CD14-positive monocyte (primary cell): ENCODE measurements at regions not wholly inside any gene's neighbourhood (a gene's known extent, or its start where the extent isn't known, plus 50 kb on each side); places are given as distances from the start of the nearest gene placed in this dataset.

Source experiments
- DNase-seq, 3 donors: peaks; one replicate each; pipeline ENCODE4 v3.0.0-alpha.2; 2011 to 2022
- H2AFZ ChIP-seq: 2 replicates; pipeline ENCODE4 v1.6.0; 2012; ENCODE audit warnings: mild to moderate bottlenecking, low read depth, low read length, inconsistent platforms; ENCODE audit not compliant: insufficient read depth, poor library complexity, severe bottlenecking
- H3K27ac ChIP-seq, 2 donors: 1 replicate in 1 of 2; 2 replicates in 1 of 2; pipeline ENCODE4 v1.5.1; 2012 to 2013; ENCODE audit warnings: low read length in 2 of 2, control low read depth in 1 of 2, inconsistent platforms in 1 of 2, low read depth in 1 of 2, mild to moderate bottlenecking in 1 of 2
- H3K27me3 ChIP-seq, 2 donors: one replicate each; pipeline versions ENCODE4 v1.6.0 to v1.6.1; 2011 to 2013; ENCODE audit warnings: low read length in 2 of 2; ENCODE audit not compliant: control insufficient read depth in 2 of 2, insufficient read depth in 2 of 2
- H3K36me3 ChIP-seq, 2 donors: replicated peaks in 1 of 2; 1 replicate in 1 of 2; 2 replicates in 1 of 2; pipeline versions ENCODE4 v1.5.1 to v1.6.1; 2012 to 2013; ENCODE audit warnings: low read length in 2 of 2, control low read depth in 1 of 2, inconsistent platforms in 1 of 2, mild to moderate bottlenecking in 1 of 2; ENCODE audit not compliant: insufficient read depth in 2 of 2, control insufficient read depth in 1 of 2
- H3K4me1 ChIP-seq, 2 donors: 1 replicate in 1 of 2; 2 replicates in 1 of 2; pipeline versions ENCODE4 v1.5.1 to v1.6.1; 2012 to 2013; ENCODE audit warnings: low read length in 2 of 2, control low read depth in 1 of 2, inconsistent platforms in 1 of 2, mild to moderate bottlenecking in 1 of 2, moderate library complexity in 1 of 2; ENCODE audit not compliant: insufficient read depth in 2 of 2, control insufficient read depth in 1 of 2
- H3K4me2 ChIP-seq: replicated peaks from 2 replicates; pipeline ENCODE3; 2012; ENCODE audit warnings: low read length, moderate library complexity, mild to moderate bottlenecking; ENCODE audit not compliant: poor library complexity, severe bottlenecking; ENCODE audit errors: extremely low read depth
- H3K4me3 ChIP-seq, 3 experiments: fragments of 200-600 bp in 1 of 3; sonication (generic) in 1 of 3; replicated peaks in 1 of 3; 1 replicate in 2 of 3; 2 replicates in 1 of 3; pipeline ENCODE4 v1.5.1; 2011 to 2013; ENCODE audit warnings: low read length in 3 of 3, mild to moderate bottlenecking in 3 of 3, control low read depth in 2 of 3, low read depth in 2 of 3, inconsistent platforms in 1 of 3, moderate library complexity in 1 of 3
- H3K79me2 ChIP-seq: 2 replicates; pipeline ENCODE4 v1.6.0; 2012; ENCODE audit warnings: mild to moderate bottlenecking, control low read depth, inconsistent platforms, low read length, moderate library complexity; ENCODE audit not compliant: insufficient read depth
- H3K9ac ChIP-seq: 2 replicates; pipeline ENCODE4 v1.6.0; 2017; ENCODE audit warnings: low read length, mild to moderate bottlenecking; ENCODE audit not compliant: insufficient read depth, poor library complexity, severe bottlenecking
- H3K9me3 ChIP-seq, 2 donors: replicated peaks in 1 of 2; 1 replicate in 1 of 2; 2 replicates in 1 of 2; pipeline versions ENCODE4 v1.5.1 to v1.6.1; 2012 to 2013; ENCODE audit warnings: low read length in 2 of 2, control low read depth in 1 of 2; ENCODE audit not compliant: control insufficient read depth in 1 of 2, insufficient read depth in 1 of 2
- H4K20me1 ChIP-seq: 2 replicates; pipeline ENCODE4 v1.6.0; 2012; ENCODE audit warnings: mild to moderate bottlenecking, low read length, control low read depth, moderate library complexity; ENCODE audit not compliant: insufficient read depth
- H3K27ac Mint-ChIP-seq, 7 donors: one replicate each; pipeline ENCODE4 v1.8.0; 2020; ENCODE audit warnings: mild to moderate bottlenecking in 7 of 7, mixed read lengths in 7 of 7, moderate library complexity in 6 of 7, inconsistent platforms in 2 of 7
- H3K27me3 Mint-ChIP-seq, 3 donors: one replicate each; pipeline ENCODE4 v1.8.0; 2021 to 2022; ENCODE audit warnings: low read depth in 3 of 3, mild to moderate bottlenecking in 3 of 3, mixed read lengths in 3 of 3, moderate library complexity in 3 of 3, inconsistent platforms in 1 of 3
- H3K36me3 Mint-ChIP-seq, 2 donors: one replicate each; pipeline ENCODE4 v1.8.0; 2020; ENCODE audit warnings: mixed read lengths in 2 of 2, inconsistent platforms in 1 of 2, mild to moderate bottlenecking in 1 of 2
- H3K4me1 Mint-ChIP-seq: one replicate; pipeline ENCODE4 v1.8.0; 2020; ENCODE audit warnings: mild to moderate bottlenecking, mixed read lengths
- H3K4me3 Mint-ChIP-seq, 2 donors: one replicate each; pipeline ENCODE4 v1.8.0; 2020; ENCODE audit warnings: mild to moderate bottlenecking in 2 of 2, mixed read lengths in 2 of 2, moderate library complexity in 1 of 2
- H3K9me3 Mint-ChIP-seq, 7 donors: one replicate each; pipeline ENCODE4 v1.8.0; 2020 to 2022; ENCODE audit warnings: mixed read lengths in 7 of 7, mild to moderate bottlenecking in 6 of 7, moderate library complexity in 6 of 7, inconsistent platforms in 2 of 7
- CTCF ChIP-seq: fragments of 200-600 bp; IDR thresholded peaks from one replicate; pipeline ENCODE4 v1.8.0; 2022; ENCODE audit warnings: antibody characterized with exemption, mild to moderate bottlenecking
- WGBS: methylation state at CpG from one replicate; pipeline ENCODE4 v1.1.5; 2013; ENCODE audit warnings: missing lambda C conversion rate; ENCODE audit not compliant: insufficient coverage; 5-methylcytosine and 5-hydroxymethylcytosine counted together
- intact Hi-C, 2 donors: fragments of 100-400 bp; cut with micrococcal nuclease; formaldehyde crosslinking; loops; one replicate each; pipeline versions ENCODE4 v1.15.0 to v1.15.1; 2023

DNA sequence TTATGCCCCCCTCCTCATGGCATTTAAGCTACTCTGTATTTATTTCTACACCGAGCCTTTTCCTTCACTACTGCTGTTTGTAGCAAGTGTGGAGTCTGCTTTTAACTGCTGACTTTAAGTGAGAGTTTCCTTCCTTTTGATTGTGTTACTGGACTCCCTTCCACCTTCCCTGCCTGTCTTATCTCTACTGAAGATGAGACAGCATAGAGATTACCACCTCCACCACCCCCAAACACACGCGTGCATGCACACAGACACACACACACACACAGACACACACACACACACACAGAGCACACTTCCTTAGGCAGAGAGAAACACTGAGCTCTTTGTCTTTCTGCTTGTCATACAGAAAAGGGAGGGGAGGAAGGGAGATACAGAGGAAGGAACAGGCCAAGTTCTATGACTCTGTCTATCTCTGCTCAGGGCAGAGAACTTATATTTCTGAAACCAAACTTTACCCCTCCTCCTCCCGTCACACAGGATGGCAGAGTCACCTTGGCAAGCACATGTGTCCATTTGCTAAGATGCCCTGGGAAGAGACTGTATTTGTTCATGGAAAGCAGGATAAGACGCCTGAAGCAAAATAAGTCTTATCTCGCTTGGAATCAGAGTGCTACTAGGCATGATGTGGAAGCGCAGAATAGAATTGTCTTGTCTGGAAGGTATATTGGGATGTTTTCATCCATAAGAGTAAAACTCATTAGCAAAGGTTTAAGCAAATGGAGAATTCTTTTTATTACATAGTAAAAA lies 81.8 kb upstream of the CAV2 start:
- H3K36me3 Mint-ChIP-seq = no peaks in the 10 kb centered on the region
- no peaks in the 10 kb centered on the region for H3K36me3 ChIP-seq
- intact Hi-C loops = no loop called here
- no peak overlapping the region for H3K4me3 ChIP-seq
- no peaks in the 10 kb centered on the region for H3K9me3 ChIP-seq
- H3K79me2 ChIP-seq = no peaks in the 10 kb centered on the region
- H3K27me3 ChIP-seq = no peaks in the 10 kb centered on the region
- no peaks in the 10 kb centered on the region for H3K4me1 ChIP-seq
- no peak overlapping the region for H3K27ac ChIP-seq
- no peak overlapping the region for H3K9ac ChIP-seq
- H3K27me3 Mint-ChIP-seq = no peaks in the 10 kb centered on the region
- H3K4me1 Mint-ChIP-seq = peaks cover 3% of the 10 kb centered on the region
- no peak overlapping the region for H3K4me2 ChIP-seq
- H2AFZ ChIP-seq = no peak overlapping the region
- H3K27ac Mint-ChIP-seq = no peak overlapping the region
- no peak for DNase-seq
- peaks cover 0 to 2% (median 0%) of the 10 kb centered on the region in 7 donors for H3K9me3 Mint-ChIP-seq
- TF ChIP-seq CTCF = no peak
- no peaks in the 10 kb centered on the region for H4K20me1 ChIP-seq
- 88% methylated on average over 2 of the region's 7 CpGs for WGBS
- H3K4me3 Mint-ChIP-seq = no peak overlapping the region

DNA sequence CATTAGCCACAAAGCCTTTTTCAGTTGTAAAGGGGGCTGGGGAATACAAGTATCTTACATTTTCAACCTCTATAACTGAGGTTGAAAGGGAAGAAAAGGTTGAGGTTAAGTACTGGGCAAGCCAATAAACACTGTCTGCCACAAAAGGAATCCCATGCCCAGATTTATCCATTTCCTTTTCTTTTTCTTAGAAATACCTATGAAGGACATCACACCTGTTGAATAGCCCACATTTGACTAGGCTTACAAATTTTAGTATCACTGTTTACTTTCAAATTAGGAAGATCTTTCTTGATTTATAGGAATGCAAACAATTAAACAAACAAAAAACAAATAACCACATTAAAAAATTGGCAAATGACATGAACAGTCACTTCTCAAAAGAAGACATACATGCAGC lies 81.0 kb upstream of the CAV2 start:
- Histone ChIP-seq H3K4me3 (no peak overlapping the region), H3K79me2 (no peaks in the 10 kb centered on the region), H3K4me1 (no peaks in the 10 kb centered on the region), H2AFZ (no peak overlapping the region), H3K27me3 (no peaks in the 10 kb centered on the region), H4K20me1 (no peaks in the 10 kb centered on the region), H3K36me3 (no peaks in the 10 kb centered on the region), H3K9ac (no peak overlapping the region), H3K27ac (no peak overlapping the region), H3K4me2 (no peak overlapping the region), H3K9me3 (no peaks in the 10 kb centered on the region)
- peaks cover 0 to 2% (median 0%) of the 10 kb centered on the region in 7 donors for H3K9me3 Mint-ChIP-seq
- no peaks in the 10 kb centered on the region for H3K36me3 Mint-ChIP-seq
- H3K4me1 Mint-ChIP-seq = peaks cover 3% of the 10 kb centered on the region
- intact Hi-C loops = no loop called here
- H3K4me3 Mint-ChIP-seq = no peak overlapping the region
- no peak overlapping the region for H3K27ac Mint-ChIP-seq
- TF ChIP-seq CTCF = no peak
- no peak for DNase-seq
- no peaks in the 10 kb centered on the region for H3K27me3 Mint-ChIP-seq
